Endodermal cell (in vitro differentiated cells): ENCODE measurements at regions not wholly inside any gene's neighbourhood (a gene's known extent, or its start where the extent isn't known, plus 50 kb on each side); places are given as distances from the start of the nearest gene placed in this dataset.
A peak's percentile ranks its signal among the peaks of the same experiment; 100 is the strongest.

Experiments used
- DNase-seq: peaks from one replicate; pipeline ENCODE4 v3.0.0-alpha.2; 2017
- H3K27ac ChIP-seq: 2 replicates; pipeline ENCODE4 v1.5.1; 2013; ENCODE audit warnings: mild to moderate bottlenecking, low read depth, low read length, moderate library complexity
- H3K27me3 ChIP-seq: 2 replicates; pipeline ENCODE4 v1.6.1; 2013; ENCODE audit warnings: mild to moderate bottlenecking, low read length, moderate library complexity; ENCODE audit not compliant: insufficient read depth, control insufficient read depth, poor library complexity, severe bottlenecking
- H3K36me3 ChIP-seq: 2 replicates; pipeline ENCODE4 v1.7.0; 2013; ENCODE audit warnings: mild to moderate bottlenecking, low read length, moderate library complexity; ENCODE audit not compliant: control insufficient read depth, insufficient read depth
- H3K4me1 ChIP-seq: one replicate; pipeline ENCODE4 v1.7.0; 2013; ENCODE audit warnings: low read length; ENCODE audit not compliant: control insufficient read depth, insufficient read depth
- H3K4me3 ChIP-seq: 2 replicates; pipeline ENCODE4 v1.5.1; 2013; ENCODE audit warnings: mild to moderate bottlenecking, low read length, moderate library complexity
- H3K9ac ChIP-seq: 2 replicates; pipeline ENCODE4 v1.6.1; 2013; ENCODE audit warnings: mild to moderate bottlenecking, low read length, moderate library complexity; ENCODE audit not compliant: poor library complexity, severe bottlenecking; ENCODE audit errors: extremely low read depth
- H3K9me3 ChIP-seq: 2 replicates; pipeline ENCODE4 v1.6.1; 2013; ENCODE audit warnings: mild to moderate bottlenecking, low read length, moderate library complexity; ENCODE audit not compliant: control insufficient read depth
- H3K27ac Mint-ChIP-seq: 2 replicates; pipeline ENCODE4 v1.8.0; 2020; ENCODE audit warnings: mixed read lengths
- H3K27me3 Mint-ChIP-seq: 2 replicates; pipeline ENCODE4 v1.8.0; 2021; ENCODE audit warnings: mild to moderate bottlenecking, mixed read lengths; ENCODE audit not compliant: insufficient read depth
- H3K36me3 Mint-ChIP-seq: 2 replicates; pipeline ENCODE4 v1.8.0; 2020; ENCODE audit warnings: low read depth, mixed read lengths
- H3K4me1 Mint-ChIP-seq: 2 replicates; pipeline ENCODE4 v1.8.0; 2020; ENCODE audit warnings: mixed read lengths
- H3K4me3 Mint-ChIP-seq: 2 replicates; pipeline ENCODE4 v1.8.0; 2020; ENCODE audit warnings: mild to moderate bottlenecking, moderate library complexity, mixed read lengths
- H3K9me3 Mint-ChIP-seq: 2 replicates; pipeline ENCODE4 v1.8.0; 2020; ENCODE audit warnings: mild to moderate bottlenecking, mixed read lengths
- WGBS, 2 experiments: methylation state at CpG; one replicate each; pipeline versions ENCODE4 v1.1.5 to v1.1.7; 2013; ENCODE audit warnings: missing lambda C conversion rate in 2 of 2, mixed read lengths in 1 of 2; ENCODE audit not compliant: insufficient coverage in 1 of 2, insufficient read length in 1 of 2; 5-methylcytosine and 5-hydroxymethylcytosine counted together
- TF ChIP-seq, protein P1 (sequence below): fragments of 200-600 bp; sonication (generic); conservative IDR thresholded peaks from 2 replicates; pipeline ENCODE4 v1.5.0; 2021; ENCODE audit warnings: antibody characterized with exemption, mild to moderate bottlenecking

DNA sequence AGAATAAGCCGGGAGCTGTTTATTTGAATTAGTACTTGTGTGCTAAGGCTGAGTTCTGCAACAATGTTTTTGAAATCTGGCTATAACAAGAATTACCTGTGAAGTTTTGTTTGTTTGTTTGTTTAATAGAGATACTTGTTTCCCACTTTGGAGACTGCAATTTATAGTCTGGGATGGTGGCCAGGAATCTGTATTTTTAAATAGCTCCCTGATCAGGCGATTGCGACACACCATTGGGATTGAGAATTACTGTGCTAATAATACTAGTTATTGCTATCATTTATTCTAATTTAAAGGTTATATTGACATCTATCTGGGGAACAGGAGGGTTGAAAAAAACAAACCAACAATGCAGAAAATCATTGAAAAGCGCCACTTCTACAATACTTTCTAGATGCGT is 951.6 kb upstream of the TENM3 start:
- Histone ChIP-seq H3K9me3 (no peaks in the 10 kb centered on the region), H3K27ac (no peak overlapping the region), H3K4me1 (peaks cover 4% of the 10 kb centered on the region), H3K27me3 (no peaks in the 10 kb centered on the region), H3K36me3 (no peaks in the 10 kb centered on the region), H3K4me3 (no peak overlapping the region), H3K9ac (no peak overlapping the region)
- Mint-ChIP-seq H3K4me3 (no peak overlapping the region), H3K9me3 (no peaks in the 10 kb centered on the region), H3K27ac (no peak overlapping the region), H3K27me3 (no peaks in the 10 kb centered on the region), H3K36me3 (no peaks in the 10 kb centered on the region), H3K4me1 (peaks cover 70% of the 10 kb centered on the region)
- no peak for DNase-seq
- TF ChIP-seq, protein P1, sequence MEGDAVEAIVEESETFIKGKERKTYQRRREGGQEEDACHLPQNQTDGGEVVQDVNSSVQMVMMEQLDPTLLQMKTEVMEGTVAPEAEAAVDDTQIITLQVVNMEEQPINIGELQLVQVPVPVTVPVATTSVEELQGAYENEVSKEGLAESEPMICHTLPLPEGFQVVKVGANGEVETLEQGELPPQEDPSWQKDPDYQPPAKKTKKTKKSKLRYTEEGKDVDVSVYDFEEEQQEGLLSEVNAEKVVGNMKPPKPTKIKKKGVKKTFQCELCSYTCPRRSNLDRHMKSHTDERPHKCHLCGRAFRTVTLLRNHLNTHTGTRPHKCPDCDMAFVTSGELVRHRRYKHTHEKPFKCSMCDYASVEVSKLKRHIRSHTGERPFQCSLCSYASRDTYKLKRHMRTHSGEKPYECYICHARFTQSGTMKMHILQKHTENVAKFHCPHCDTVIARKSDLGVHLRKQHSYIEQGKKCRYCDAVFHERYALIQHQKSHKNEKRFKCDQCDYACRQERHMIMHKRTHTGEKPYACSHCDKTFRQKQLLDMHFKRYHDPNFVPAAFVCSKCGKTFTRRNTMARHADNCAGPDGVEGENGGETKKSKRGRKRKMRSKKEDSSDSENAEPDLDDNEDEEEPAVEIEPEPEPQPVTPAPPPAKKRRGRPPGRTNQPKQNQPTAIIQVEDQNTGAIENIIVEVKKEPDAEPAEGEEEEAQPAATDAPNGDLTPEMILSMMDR = no peak
- 86 to 96% methylated on average over 2 to 5 of the region's 5 CpGs for WGBS, 2 experiments

DNA sequence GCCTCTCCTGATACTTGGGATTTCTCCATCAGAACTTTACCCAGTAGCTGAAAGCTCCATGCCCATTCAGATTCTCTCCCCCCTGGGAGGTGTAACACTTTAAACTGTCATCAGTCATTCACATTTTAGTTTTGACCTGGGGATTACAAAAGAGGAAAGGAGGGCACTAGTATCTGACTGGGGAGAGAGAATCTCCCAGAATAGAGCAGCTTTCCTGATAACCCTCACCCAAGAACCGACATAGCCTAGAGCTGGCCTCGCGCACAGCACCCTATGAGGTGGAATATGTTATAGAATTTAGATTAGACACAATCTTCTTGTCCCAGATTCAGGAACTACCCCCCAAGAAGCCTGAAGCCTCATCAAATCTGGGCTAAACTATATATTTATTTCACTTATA is 950.2 kb upstream of the TENM3 start:
- Histone ChIP-seq H3K27ac (no peak overlapping the region), H3K27me3 (no peaks in the 10 kb centered on the region), H3K36me3 (no peaks in the 10 kb centered on the region), H3K4me1 (peaks cover 4% of the 10 kb centered on the region), H3K4me3 (no peak overlapping the region), H3K9me3 (no peaks in the 10 kb centered on the region), H3K9ac (no peak overlapping the region)
- H3K4me3 Mint-ChIP-seq = no peak overlapping the region
- H3K9me3 Mint-ChIP-seq = peaks cover 6% of the 10 kb centered on the region
- 80% methylated on average over 1 of the region's 3 CpGs; no CpG with 5 or more reads in 1 of the 2 experiments for WGBS, 2 experiments
- no peak overlapping the region for H3K27ac Mint-ChIP-seq
- H3K36me3 Mint-ChIP-seq = no peaks in the 10 kb centered on the region
- peaks cover 66% of the 10 kb centered on the region for H3K4me1 Mint-ChIP-seq
- H3K27me3 Mint-ChIP-seq = no peaks in the 10 kb centered on the region
- DNase-seq = no peak
- TF ChIP-seq, protein P1 = no peak

DNA sequence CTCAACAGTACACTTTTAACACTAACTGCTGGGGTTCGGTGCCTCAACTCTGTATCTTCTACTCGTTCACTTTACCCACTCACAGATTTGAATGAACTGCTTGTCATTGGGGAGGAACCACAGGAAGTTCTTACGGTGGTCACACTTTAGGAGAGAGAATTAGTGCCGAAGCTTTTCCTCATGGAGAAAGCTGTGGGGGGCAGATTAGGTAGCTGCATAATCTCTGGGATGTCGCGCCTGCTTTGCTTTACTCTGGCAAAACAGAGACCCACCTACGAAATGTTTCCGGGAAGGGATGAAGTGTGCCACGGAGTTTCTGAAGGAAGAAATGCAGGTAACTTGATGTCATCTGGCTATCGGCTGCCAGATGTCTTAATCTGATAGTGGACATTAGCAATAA is 949.7 kb upstream of the TENM3 start:
- Histone ChIP-seq H3K4me1 (peaks cover 4% of the 10 kb centered on the region), H3K36me3 (no peaks in the 10 kb centered on the region), H3K9me3 (no peaks in the 10 kb centered on the region), H3K9ac (no peak overlapping the region), H3K27me3 (no peaks in the 10 kb centered on the region), H3K27ac (no peak overlapping the region), H3K4me3 (no peak overlapping the region)
- Mint-ChIP-seq H3K27me3 (no peaks in the 10 kb centered on the region), H3K4me1 (peaks cover 61% of the 10 kb centered on the region), H3K36me3 (no peaks in the 10 kb centered on the region), H3K27ac (peak overlapping the region; percentile 86), H3K9me3 (peaks cover 9% of the 10 kb centered on the region), H3K4me3 (peak overlapping the region; percentile 37)
- DNase-seq = peak; percentile 83
- 40 to 59% methylated on average over 9 to 10 of the region's 10 CpGs for WGBS, 2 experiments
- TF ChIP-seq, protein P1 = no peak
